RKO (cell line): ENCODE measurements at regions not wholly inside any gene's neighbourhood (a gene's known extent, or its start where the extent isn't known, plus 50 kb on each side); places are given as distances from the start of the nearest gene placed in this dataset.

Experiments
- DNase-seq: peaks from one replicate; pipeline ENCODE4 v3.0.0-alpha.2; 2016; ENCODE audit warnings: low spot score

- no peak for DNase-seq
Measured at GRCh38 chr12:116459011-116459875, 99.9 kb upstream of the MAP1LC3B2 start.

- DNase-seq = no peak
Measured at GRCh38 chr12:116459916-116460663, 99.1 kb upstream of the MAP1LC3B2 start.

DNA sequence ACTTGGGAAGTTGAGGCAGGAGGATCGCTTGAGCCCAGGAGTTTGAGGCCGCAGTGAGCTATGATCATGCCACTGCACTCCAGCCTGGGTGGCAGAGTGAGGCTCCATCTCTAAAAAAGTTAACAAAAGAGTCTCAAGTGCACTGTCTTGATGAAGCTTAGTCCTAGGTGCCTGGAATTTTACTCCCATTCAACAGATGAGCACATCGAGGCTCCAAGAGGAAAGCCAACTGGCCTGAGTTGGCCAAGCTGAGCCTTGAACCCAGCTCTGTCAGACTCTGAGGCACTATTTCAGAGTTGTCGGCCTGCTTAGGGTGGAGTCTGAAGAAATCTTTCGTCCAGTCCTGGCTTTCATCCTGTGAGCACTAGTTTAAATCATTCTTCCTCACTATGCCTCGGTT is 98.1 kb upstream of the MAP1LC3B2 start:
- DNase-seq = no peak

DNA sequence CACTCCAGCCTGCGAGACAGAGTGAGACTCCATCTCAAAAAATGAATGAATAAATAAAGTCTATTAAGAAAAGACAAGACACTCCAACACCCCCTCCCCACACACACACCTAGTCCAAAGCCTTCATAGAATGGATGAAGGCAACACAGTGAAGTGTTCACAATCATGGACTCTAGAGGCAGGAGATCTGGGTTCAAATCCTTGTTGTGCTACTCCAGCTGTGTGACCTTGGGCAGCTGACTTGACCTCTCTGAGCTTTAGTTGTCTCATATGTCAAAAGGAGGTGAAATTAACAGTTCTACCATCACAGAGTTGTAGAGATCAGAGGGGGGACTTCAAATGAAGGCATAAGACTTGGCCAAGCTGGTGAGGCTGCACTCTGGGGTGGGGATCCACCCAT is 95.8 kb upstream of the MAP1LC3B2 start:
- DNase-seq = no peak

GRCh38 chr12:116465407-116465806 is 93.8 kb upstream of the MAP1LC3B2 start:
- DNase-seq = no peak

- DNase-seq = no peak
Measured at GRCh38 chr12:116465856-116466255, 93.3 kb upstream of the MAP1LC3B2 start.

DNA sequence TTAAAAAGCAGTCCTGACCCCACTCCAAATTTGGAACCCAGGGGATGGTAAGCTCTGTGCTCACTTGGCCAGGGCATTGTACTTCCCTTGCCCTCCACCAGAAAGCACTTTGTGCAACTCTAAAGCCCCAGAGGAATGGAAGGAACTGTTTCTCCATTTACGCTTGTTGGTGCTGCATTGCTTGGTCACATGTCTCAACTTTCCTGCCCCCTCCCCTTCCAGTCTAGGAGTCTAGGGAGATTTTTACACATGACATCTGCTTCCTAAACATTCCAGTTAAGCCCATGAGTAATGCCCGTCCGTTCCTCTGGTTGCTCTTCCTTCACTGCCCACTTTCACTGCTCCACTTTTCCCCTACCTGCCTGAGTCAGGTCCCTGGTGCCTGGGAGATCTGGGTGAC is 92.6 kb upstream of the MAP1LC3B2 start:
- DNase-seq = no peak

DNA sequence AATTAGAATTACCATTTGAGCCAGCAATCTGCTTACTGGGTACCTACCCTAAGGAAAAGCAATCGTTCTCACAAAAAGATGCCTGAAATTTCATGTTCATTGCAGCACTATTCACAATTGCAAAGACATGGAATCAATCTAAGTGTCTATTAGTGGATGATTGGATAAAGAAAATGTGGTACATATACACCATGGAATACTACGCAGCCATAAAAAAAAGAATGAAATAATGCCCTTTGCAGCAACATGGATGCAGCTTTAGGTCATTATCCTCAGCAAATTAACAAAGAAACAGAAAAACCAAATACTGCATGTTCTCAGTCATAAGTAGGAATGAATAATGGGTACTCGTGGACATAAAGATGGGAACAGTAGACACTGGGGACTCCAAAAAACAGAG is 89.8 kb upstream of the MAP1LC3B2 start:
- no peak for DNase-seq

DNA sequence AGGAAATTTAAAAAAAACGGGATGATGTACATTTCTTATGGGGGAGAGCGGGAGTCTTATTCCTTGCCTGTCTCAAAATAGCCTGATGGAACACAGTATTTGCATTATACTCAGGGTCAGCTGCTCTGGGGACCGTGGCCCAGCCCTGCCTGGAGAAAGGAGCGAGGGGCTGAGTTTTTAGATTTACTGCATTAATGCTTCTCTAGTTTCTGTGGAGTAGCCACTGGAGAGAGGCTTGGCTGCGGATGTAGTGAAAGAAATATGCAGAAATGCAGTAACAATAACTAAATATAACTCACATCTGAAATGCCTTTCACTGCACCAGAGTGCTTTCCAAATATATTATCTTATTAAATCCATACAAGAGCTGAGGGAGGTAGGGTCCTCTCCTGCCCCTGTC is 87.6 kb upstream of the MAP1LC3B2 start:
- DNase-seq = no peak

DNA sequence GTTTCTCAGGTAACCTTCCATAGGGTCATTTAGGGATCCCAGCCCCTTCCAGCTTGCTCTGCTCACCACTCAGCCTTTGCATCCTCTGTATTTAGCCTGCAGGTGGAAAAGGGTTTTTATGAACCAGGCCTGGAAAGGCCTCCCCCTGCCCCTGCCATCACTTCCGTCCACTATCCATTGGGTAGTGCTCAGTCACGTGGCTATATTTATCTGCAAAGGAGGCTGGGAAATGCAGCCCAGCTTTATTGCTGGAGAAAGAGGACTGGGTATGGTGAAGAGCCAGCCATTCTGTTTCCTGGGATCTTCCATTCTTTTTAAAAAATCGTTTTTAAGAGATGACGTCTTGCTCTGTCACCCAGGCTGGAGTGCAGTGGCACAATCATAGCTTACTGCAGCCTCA is 87.0 kb upstream of the MAP1LC3B2 start:
- no peak for DNase-seq

GRCh38 chr12:116473416-116473815 is 85.8 kb upstream of the MAP1LC3B2 start:
- no peak for DNase-seq

DNA sequence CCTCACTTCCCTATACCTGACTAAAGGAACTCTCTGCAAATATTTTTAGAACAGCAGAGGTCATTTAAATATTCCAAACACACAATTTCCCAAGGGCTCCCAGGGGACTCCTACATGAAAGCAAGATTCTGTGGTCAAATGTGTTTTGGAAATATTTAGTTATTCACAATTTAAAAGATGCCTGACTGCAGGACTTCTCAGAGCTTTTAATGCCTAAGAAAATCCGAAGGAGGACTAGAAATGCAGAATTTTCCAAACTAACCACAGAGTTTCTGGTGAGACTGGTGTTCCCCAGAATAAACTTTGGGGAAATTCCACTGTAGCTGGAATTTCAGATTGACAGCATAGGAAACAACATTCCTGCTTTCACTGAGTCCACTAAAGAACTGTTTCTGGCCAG is 84.8 kb upstream of the MAP1LC3B2 start:
- DNase-seq = no peak

GRCh38 chr12:116474899-116475298 is 84.3 kb upstream of the MAP1LC3B2 start:
- DNase-seq = no peak

DNA sequence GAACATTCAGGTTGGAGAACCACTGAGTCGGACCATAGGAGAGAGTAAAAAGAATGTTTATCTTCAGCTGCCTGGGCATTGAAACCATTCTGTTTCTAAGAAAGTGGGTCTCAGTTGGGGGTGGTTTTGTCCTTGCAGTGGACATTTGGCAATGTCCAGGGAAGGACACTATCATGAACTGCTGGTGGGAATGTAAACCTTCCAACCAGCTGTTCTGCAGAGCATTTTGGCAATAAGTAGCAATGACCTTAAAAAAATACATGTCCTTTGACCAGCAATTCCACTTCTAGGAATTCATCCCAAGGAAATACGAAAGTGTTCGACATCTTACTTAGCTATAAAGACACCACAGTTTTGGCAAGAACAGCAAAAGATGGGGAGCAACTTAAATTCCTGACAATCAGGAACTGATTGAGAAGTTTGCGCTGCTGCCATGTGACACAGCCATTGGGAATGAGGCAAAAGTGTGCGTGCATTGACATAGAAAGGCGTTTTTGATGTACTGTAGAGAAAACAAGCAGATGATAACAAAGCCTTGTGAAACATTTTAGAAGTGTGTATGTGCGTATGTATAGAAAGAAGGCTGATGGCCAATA is 82.9 kb upstream of the MAP1LC3B2 start:
- no peak for DNase-seq

DNA sequence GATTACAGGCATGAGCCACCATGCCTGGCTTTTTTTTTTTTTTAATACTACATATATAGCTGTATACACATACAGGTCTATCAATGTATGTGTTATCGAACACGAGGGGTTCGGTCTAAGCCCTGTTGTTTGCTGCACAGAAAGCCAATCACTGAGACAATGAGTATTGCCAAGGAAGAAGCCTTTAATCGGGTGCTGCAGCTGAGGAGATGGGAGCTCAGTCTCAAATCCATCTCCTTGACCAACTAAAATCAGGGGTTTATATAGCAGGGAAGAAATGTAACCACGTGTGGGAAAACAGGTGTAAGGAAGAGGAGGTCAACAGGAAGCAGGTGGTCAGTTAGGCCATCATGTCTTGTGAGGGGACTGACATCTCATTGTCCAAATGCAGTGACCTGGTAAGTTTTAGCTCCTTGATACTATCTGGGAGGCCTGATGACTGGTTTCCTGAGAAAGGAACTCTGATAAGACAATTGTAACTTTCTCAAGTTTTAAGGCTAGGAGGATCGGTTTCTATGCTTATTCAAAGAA is 80.9 kb upstream of the MAP1LC3B2 start:
- DNase-seq = no peak

- no peak for DNase-seq
Measured at GRCh38 chr12:116480210-116480810, 78.9 kb upstream of the MAP1LC3B2 start.

DNA sequence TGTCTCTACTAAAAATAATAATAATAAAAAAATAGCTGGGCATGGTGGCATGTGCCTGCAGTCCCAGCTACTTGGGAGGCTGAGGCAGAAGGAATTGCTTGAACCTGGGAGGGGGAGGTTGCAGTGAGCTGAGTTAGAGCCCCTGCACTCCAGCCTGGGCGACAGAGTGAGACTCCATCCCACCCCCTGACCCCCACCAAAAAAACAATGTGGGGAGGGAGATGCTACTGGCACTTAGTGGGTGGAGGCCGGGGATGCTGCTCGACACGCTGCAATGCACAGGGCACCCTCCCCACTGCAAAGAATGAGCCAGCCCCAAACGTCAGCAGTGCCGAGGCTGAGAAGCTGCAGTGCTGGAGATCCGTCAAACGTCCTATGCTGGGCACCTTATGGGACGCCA is 77.5 kb upstream of the MAP1LC3B2 start:
- no peak for DNase-seq

- DNase-seq = no peak
Measured at GRCh38 chr12:116482179-116482578, 77.0 kb upstream of the MAP1LC3B2 start.

GRCh38 chr12:116482859-116483258 is 76.3 kb upstream of the MAP1LC3B2 start:
- no peak for DNase-seq

DNA sequence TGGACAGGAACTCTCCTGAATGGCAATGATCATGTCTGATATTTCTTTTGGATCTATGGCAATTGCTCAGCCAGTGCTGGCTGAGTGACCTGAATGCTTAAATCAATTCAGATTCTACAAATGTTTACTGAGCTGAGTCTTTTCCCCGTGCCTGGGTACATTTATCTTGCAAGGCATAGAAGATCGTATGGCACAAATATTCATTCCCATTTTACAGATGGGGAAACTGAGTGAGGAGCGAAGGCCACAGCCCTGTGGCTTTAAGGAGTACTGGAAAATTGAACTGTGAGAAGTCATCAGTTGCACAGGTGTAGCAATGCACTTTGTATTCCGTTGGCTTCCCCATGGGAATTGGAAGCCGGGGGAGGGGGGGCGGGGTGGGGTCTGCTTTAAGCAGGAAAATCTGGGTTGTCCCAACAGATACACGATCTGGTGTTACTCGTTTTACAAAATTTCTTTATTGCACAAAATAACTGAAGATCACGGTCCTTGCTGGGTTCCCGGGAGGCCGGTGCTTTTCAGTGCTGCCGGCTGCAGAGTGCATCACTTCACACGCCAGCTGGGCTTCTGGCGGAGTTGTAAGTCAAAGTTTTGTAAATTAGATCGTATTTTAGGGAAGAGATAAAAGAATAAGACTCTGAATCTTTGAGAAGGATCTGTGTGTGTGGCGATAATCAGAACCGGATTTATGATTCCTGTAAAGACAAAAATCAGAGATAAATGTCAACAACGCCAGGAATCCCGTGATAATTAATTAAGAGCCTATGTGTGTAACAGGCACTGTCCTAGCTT is 75.0 kb upstream of the MAP1LC3B2 start:
- no peak for DNase-seq

- no peak for DNase-seq
Measured at GRCh38 chr12:116484807-116485206, 74.4 kb upstream of the MAP1LC3B2 start.

DNA sequence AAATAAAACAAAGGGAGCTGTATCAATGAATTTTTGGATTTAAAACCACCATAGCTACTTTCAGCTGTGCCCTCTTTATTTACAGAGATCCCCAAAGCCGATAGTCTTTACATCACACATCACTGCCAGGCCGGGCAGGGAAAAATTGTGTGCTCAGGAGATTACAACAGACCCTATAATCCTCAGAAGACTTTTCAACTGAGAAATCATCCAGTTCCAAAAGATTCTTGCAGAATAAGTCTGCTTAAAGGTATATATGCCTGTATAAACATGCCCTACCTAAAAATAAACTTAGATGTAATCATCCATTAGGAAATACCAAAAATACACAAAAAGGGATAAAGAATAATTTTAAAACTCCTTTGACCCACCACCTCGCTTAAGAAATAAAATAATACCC is 70.1 kb upstream of the MAP1LC3B2 start:
- no peak for DNase-seq
